ENCODE measurements at regions not wholly inside any gene's neighbourhood (a gene's known extent, or its start where the extent isn't known, plus 50 kb on each side); places are given as distances from the start of the nearest gene placed in this dataset.

GRCh38 chr5:29990681-29991080 lies 1202.8 kb upstream of the CDH6 start:
- TF ChIP-seq CTCF (IDR thresholded peaks at IDR 0.05), result no peak

GRCh38 chr5:29984156-29984540 lies 1209.3 kb upstream of the CDH6 start:
- Mint-ChIP-seq H3K9me3 (peaks cover 22% of the 10 kb centered on the region), H3K4me3 (no peak overlapping the region), H3K27me3 (ENCODE audit: insufficient read depth) (no peaks in the 10 kb centered on the region; the same call in 1 of the 2 replicates), H3K27ac (no peak overlapping the region), H3K36me3 (ENCODE audit: low read depth) (no peaks in the 10 kb centered on the region), H3K4me1 (ENCODE audit: low read depth) (no peaks in the 10 kb centered on the region)
- DNase-seq, result no peak
- TF ChIP-seq CTCF (IDR thresholded peaks at IDR 0.05), result no peak

More at GRCh38 chr5:29990681-29991080, 1202.8 kb upstream of the CDH6 start:
- Mint-ChIP-seq H3K9me3 (peaks cover 27% of the 10 kb centered on the region), H3K4me1 (ENCODE audit: low read depth) (no peaks in the 10 kb centered on the region), H3K36me3 (ENCODE audit: low read depth) (no peaks in the 10 kb centered on the region), H3K27ac (no peak overlapping the region), H3K27me3 (ENCODE audit: insufficient read depth) (no peaks in the 10 kb centered on the region; the same call in 1 of the 2 replicates), H3K4me3 (no peak overlapping the region)
- DNase-seq, result no peak

- Mint-ChIP-seq H3K4me3 (no peak overlapping the region), H3K9me3 (peaks cover 25% of the 10 kb centered on the region), H3K36me3 (ENCODE audit: low read depth) (no peaks in the 10 kb centered on the region), H3K27ac (no peak overlapping the region), H3K27me3 (ENCODE audit: insufficient read depth) (no peaks in the 10 kb centered on the region; the same call in 1 of the 2 replicates), H3K4me1 (ENCODE audit: low read depth) (no peaks in the 10 kb centered on the region)
- TF ChIP-seq CTCF (IDR thresholded peaks at IDR 0.05), result no peak
- DNase-seq, result no peak
Observed at GRCh38 chr5:29983528-29984155, 1209.8 kb upstream of the CDH6 start.

- Mint-ChIP-seq H3K36me3 (ENCODE audit: low read depth) (no peaks in the 10 kb centered on the region), H3K4me3 (no peak overlapping the region), H3K4me1 (ENCODE audit: low read depth) (no peaks in the 10 kb centered on the region), H3K27me3 (ENCODE audit: insufficient read depth) (no peaks in the 10 kb centered on the region), H3K27ac (no peak overlapping the region), H3K9me3 (peaks cover 30% of the 10 kb centered on the region)
- DNase-seq, result no peak
- TF ChIP-seq CTCF (IDR thresholded peaks at IDR 0.05), result no peak
Observed at GRCh38 chr5:29982457-29982856, 1211.0 kb upstream of the CDH6 start.

- Mint-ChIP-seq H3K4me1 (ENCODE audit: low read depth) (no peaks in the 10 kb centered on the region), H3K27me3 (ENCODE audit: insufficient read depth) (no peaks in the 10 kb centered on the region), H3K36me3 (ENCODE audit: low read depth) (no peaks in the 10 kb centered on the region), H3K27ac (no peak overlapping the region), H3K9me3 (peaks cover 18% of the 10 kb centered on the region), H3K4me3 (no peak overlapping the region)
- TF ChIP-seq CTCF (IDR thresholded peaks at IDR 0.05), result no peak
- no peak for DNase-seq
Observed at GRCh38 chr5:29972597-29972996, 1220.9 kb upstream of the CDH6 start.
